NCI-H128 (cell line): ENCODE measurements at regions not wholly inside any gene's neighbourhood (a gene's known extent, or its start where the extent isn't known, plus 50 kb on each side); places are given as distances from the start of the nearest gene placed in this dataset.
"Not testable (repeated sequence)": the region's sequence is repeated elsewhere in the genome, so short reads cannot be mapped to it uniquely, and the experiment has no call there.

Experiments used
- DNase-seq: peaks from one replicate; lab custom pipeline; 2025; ENCODE audit not compliant: unreplicated experiment; lab: John Stamatoyannopoulos, UW

- no peak for DNase-seq
These were observed 179.7 kb downstream of the FOXG1 start for GRCh38 chr14:28946267-28946666.

GRCh38 chr14:28949503-28949902 lies 182.9 kb downstream of the FOXG1 start:
- no peak for DNase-seq

- DNase-seq: no peak
These were observed 185.6 kb downstream of the FOXG1 start for GRCh38 chr14:28952161-28952560.

DNA sequence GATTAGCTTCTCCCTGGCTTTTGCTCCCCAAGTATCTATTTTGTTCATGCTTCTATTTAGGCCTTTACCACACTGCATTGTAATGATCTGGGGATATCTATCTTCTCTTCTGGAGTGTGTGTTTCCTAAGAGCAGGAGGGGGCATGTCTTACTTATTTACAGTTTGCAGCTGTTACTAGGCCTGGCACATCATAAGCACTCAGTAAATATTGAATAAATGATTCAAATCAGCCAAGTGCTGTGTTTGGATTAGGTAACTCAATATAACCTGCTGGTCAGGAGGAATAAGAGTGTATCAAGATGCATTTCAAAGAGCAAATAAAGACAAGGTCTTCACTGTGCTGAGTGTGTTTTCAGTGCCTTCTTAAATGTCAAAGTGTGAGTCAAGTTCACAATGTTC lies 186.1 kb downstream of the FOXG1 start:
- no peak for DNase-seq

DNA sequence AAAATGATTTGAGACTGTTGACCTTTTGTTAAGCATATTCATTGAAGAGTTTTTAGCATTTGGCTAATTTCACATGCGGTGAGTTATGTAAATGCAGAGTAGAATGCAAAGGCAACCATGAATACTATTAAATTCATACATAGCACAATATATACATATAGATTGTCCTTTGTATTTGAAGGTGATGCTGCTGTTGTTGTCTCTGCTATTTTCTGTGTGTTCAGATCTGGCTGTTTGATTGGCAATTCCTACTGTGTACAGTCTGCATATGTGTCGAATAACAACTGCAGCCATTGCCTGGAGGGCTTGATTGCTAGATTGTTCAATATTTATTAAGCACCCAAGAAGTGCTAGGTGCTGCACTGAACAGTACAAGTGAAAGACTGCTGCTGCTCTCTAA lies 187.4 kb downstream of the FOXG1 start:
- no peak for DNase-seq

- no peak for DNase-seq
These were observed 200.0 kb downstream of the FOXG1 start for GRCh38 chr14:28966416-28967233.

DNA sequence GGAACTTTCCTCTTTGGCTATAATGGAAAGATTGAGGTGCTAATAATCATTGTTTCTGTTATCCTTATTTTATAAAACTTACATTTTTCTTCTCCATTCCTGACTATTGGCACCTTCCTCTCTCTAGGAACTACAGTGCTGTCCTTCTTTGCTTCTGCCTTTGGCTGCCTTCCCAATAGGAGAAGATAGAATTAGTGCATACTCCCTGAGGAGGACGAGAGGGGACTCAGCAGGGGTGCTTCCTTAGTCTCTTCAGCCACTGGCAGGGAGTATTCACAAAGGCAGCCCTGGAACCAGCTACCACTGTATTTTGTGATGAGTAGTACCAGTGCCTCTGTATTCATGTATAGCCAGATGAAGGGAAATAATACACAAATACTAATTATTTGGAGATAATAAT lies 208.5 kb downstream of the FOXG1 start:
- no peak for DNase-seq

- DNase-seq: no peak
These were observed 215.6 kb downstream of the FOXG1 start for GRCh38 chr14:28982228-28982627.

DNA sequence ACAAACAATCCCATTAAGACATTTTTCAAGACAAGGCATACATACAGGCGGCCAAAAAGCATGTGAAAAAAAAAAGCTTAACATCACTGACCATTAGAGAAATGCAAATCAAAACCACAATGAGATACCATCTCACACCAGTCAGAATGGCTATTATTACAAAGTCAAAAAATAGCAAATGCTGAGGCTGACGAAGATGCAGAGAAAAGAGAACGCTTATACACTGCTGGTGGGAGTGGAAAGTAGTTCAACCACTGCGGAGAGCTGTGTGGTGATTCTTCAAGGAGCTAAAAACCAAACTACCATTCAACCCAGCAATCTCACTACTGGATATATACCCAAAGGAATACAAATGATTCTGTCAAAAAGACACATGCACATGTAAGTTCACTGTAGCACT lies 216.7 kb downstream of the FOXG1 start:
- DNase-seq: no peak

DNA sequence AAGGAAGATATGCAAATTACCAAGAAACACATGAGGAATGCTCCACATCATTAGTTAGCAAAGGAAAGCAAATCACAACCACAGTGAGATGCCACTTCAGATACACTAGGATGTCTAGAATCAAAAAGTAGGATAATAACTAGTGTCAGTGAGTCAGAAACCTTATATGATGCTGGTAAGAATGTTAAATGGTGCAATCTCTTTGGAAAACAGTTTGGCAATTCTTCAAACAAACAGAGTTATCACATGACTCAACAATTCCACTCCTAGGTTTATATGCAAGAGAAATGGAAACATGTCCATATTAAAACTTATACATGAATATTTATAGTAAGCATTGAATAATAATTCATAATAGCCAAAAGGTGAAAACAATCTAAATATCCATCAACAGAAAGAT lies 220.9 kb downstream of the FOXG1 start:
- DNase-seq: no peak

- not testable (repeated sequence) for DNase-seq
These were observed 230.6 kb downstream of the FOXG1 start for GRCh38 chr14:28997196-28997595.

- DNase-seq: no peak
These were observed 233.1 kb downstream of the FOXG1 start for GRCh38 chr14:28999656-29000055.

- no peak for DNase-seq
These were observed 239.1 kb downstream of the FOXG1 start for GRCh38 chr14:29005647-29006046.

- no peak for DNase-seq
These were observed 241.4 kb downstream of the FOXG1 start for GRCh38 chr14:29007990-29008389.

GRCh38 chr14:29016050-29016900 lies 249.7 kb downstream of the FOXG1 start:
- DNase-seq: no peak

- DNase-seq: not testable (repeated sequence)
These were observed 256.9 kb downstream of the FOXG1 start for GRCh38 chr14:29023505-29023904.

DNA sequence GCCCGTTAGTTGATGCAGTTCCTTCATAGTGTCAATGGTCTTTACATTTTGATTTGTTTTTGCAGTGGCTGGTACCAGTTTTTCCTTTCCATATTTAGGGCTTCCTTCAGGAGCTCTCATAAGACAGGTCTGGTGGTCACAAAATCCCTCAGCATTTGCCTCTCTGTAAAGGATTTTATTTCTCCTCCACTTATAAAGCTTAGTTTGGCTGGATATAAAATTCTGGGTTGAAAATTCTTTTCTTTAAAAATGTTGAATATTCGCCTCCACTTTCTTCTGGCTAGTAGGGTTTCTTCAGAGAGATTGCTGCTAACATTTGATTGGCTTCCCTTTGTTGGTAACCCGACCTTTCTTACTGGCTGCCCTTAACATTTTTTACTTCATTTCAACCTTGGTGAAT lies 260.9 kb downstream of the FOXG1 start:
- DNase-seq: not testable (repeated sequence)

- not testable (repeated sequence) for DNase-seq
These were observed 261.5 kb downstream of the FOXG1 start for GRCh38 chr14:29027941-29028705.

GRCh38 chr14:29028973-29029582 lies 262.5 kb downstream of the FOXG1 start:
- no peak for DNase-seq

- no peak for DNase-seq
These were observed 263.5 kb downstream of the FOXG1 start for GRCh38 chr14:29030121-29030520.

GRCh38 chr14:29030970-29031369 lies 264.4 kb downstream of the FOXG1 start:
- DNase-seq: no peak
